H9 (cell line): ENCODE measurements at regions not wholly inside any gene's neighbourhood (a gene's known extent, or its start where the extent isn't known, plus 50 kb on each side); places are given as distances from the start of the nearest gene placed in this dataset.

ENCODE experiments used
- DNase-seq: peaks from one replicate; pipeline ENCODE4 v3.0.0-alpha.2; 2017
- H2AFZ ChIP-seq: one replicate; pipeline ENCODE4 v1.6.1; 2013; ENCODE audit warnings: mild to moderate bottlenecking, low read length, control low read depth, moderate library complexity
- H2AK5ac ChIP-seq: 2 replicates; pipeline ENCODE4 v1.6.1; 2013; ENCODE audit warnings: low read length, control low read depth, mixed read lengths; ENCODE audit not compliant: insufficient read length
- H2BK120ac ChIP-seq: one replicate; pipeline ENCODE4 v1.6.1; 2013; ENCODE audit warnings: low read depth, mild to moderate bottlenecking, low read length, control low read depth, inconsistent platforms; ENCODE audit not compliant: poor library complexity, severe bottlenecking
- H2BK12ac ChIP-seq: 2 replicates; pipeline ENCODE4 v1.6.1; 2013; ENCODE audit warnings: low read length, control low read depth, mixed read lengths, low read depth; ENCODE audit not compliant: insufficient read length
- H2BK15ac ChIP-seq: 2 replicates; pipeline ENCODE4 v1.6.1; 2013; ENCODE audit warnings: low read depth, low read length, control low read depth
- H2BK20ac ChIP-seq: one replicate; pipeline ENCODE4 v1.6.1; 2013; ENCODE audit warnings: low read depth, mild to moderate bottlenecking, low read length, control low read depth, inconsistent platforms; ENCODE audit not compliant: poor library complexity, severe bottlenecking
- H2BK5ac ChIP-seq: 2 replicates; pipeline ENCODE4 v1.6.1; 2013; ENCODE audit warnings: low read length, control low read depth, mixed read lengths; ENCODE audit not compliant: insufficient read length
- H3K14ac ChIP-seq: 2 replicates; pipeline ENCODE4 v1.6.1; 2013; ENCODE audit warnings: low read length, control low read depth; ENCODE audit not compliant: insufficient read depth
- H3K18ac ChIP-seq: 2 replicates; pipeline ENCODE4 v1.6.1; 2013; ENCODE audit warnings: low read depth, mild to moderate bottlenecking, mixed read lengths, low read length, control low read depth; ENCODE audit not compliant: insufficient read length
- H3K23ac ChIP-seq: 2 replicates; pipeline ENCODE4 v1.6.1; 2013; ENCODE audit warnings: low read length, control low read depth, mixed read lengths, low read depth; ENCODE audit not compliant: insufficient read length
- H3K23me2 ChIP-seq: 2 replicates; pipeline ENCODE4 v1.6.1; 2013; ENCODE audit warnings: low read depth, mild to moderate bottlenecking, mixed read lengths, low read length, control low read depth; ENCODE audit not compliant: insufficient read length, poor library complexity, severe bottlenecking
- H3K27ac ChIP-seq: 2 replicates; pipeline ENCODE4 v1.5.1; 2013; ENCODE audit warnings: low read length, control low read depth, mixed read lengths, low read depth; ENCODE audit not compliant: insufficient read length
- H3K27me3 ChIP-seq: 2 replicates; pipeline ENCODE4 v1.6.1; 2013; ENCODE audit warnings: low read length, control low read depth, inconsistent platforms; ENCODE audit not compliant: insufficient read depth
- H3K4ac ChIP-seq: 2 replicates; pipeline ENCODE4 v1.6.1; 2013; ENCODE audit warnings: low read depth, mild to moderate bottlenecking, control low read depth, inconsistent platforms, low read length, moderate library complexity
- H3K4me1 ChIP-seq: 2 replicates; pipeline ENCODE4 v1.6.1; 2013; ENCODE audit warnings: low read length, control low read depth, inconsistent platforms; ENCODE audit not compliant: insufficient read depth
- H3K4me2 ChIP-seq: 2 replicates; pipeline ENCODE4 v1.6.1; 2013; ENCODE audit warnings: low read length, control low read depth, mixed read lengths; ENCODE audit not compliant: insufficient read length, insufficient read depth
- H3K56ac ChIP-seq: 2 replicates; pipeline ENCODE4 v1.6.1; 2013; ENCODE audit warnings: low read depth, mild to moderate bottlenecking, mixed read lengths, low read length, control low read depth; ENCODE audit not compliant: insufficient read length
- H3K79me1 ChIP-seq: 2 replicates; pipeline ENCODE4 v1.6.1; 2013; ENCODE audit warnings: low read depth, mild to moderate bottlenecking, moderate library complexity, low read length, control low read depth, inconsistent platforms; ENCODE audit not compliant: insufficient read depth, poor library complexity, severe bottlenecking
- H3K79me2 ChIP-seq: 2 replicates; pipeline ENCODE4 v1.6.1; 2013; ENCODE audit warnings: low read length, control low read depth, inconsistent platforms; ENCODE audit not compliant: insufficient read depth
- H3K9ac ChIP-seq: 2 replicates; pipeline ENCODE4 v1.6.1; 2013; ENCODE audit warnings: low read length, control low read depth, mixed read lengths; ENCODE audit not compliant: insufficient read length; ENCODE audit errors: extremely low read depth
- H3K9me3 ChIP-seq: one replicate; pipeline ENCODE4 v1.6.1; 2013; ENCODE audit warnings: low read depth, low read length, inconsistent platforms; ENCODE audit not compliant: control insufficient read depth
- H3T11ph ChIP-seq: one replicate; pipeline ENCODE4 v1.6.1; 2013; ENCODE audit warnings: mild to moderate bottlenecking, low read length, control low read depth, inconsistent platforms
- H4K20me1 ChIP-seq: one replicate; pipeline ENCODE4 v1.6.1; 2013; ENCODE audit not compliant: control insufficient read depth, insufficient read length, insufficient read depth
- H4K5ac ChIP-seq: 2 replicates; pipeline ENCODE4 v1.6.1; 2013; ENCODE audit warnings: low read depth, mild to moderate bottlenecking, mixed read lengths, low read length, control low read depth; ENCODE audit not compliant: insufficient read length
- H4K8ac ChIP-seq: replicated peaks from 2 replicates; pipeline ENCODE4 v1.6.1; 2013; ENCODE audit warnings: low read length, control low read depth, mixed read lengths, low read depth; ENCODE audit not compliant: insufficient read length
- H4K91ac ChIP-seq: 2 replicates; pipeline ENCODE4 v1.6.1; 2013; ENCODE audit warnings: low read depth, mild to moderate bottlenecking, moderate library complexity, mixed read lengths, low read length, control low read depth; ENCODE audit not compliant: insufficient read length
- H3K27ac Mint-ChIP-seq, 3 experiments: 2 replicates in 2 of 3; 3 replicates in 1 of 3; pipeline ENCODE4 v1.8.0; 2020 to 2021; ENCODE audit warnings: mixed read lengths in 3 of 3, mild to moderate bottlenecking in 1 of 3, moderate library complexity in 1 of 3
- H3K27me3 Mint-ChIP-seq: 2 replicates; pipeline ENCODE4 v1.8.0; 2021; ENCODE audit warnings: low read depth, mild to moderate bottlenecking, moderate library complexity, mixed read lengths
- H3K36me3 Mint-ChIP-seq, 3 experiments: 2 replicates in 2 of 3; 3 replicates in 1 of 3; pipeline ENCODE4 v1.8.0; 2020 to 2021; ENCODE audit warnings: low read depth in 3 of 3, mixed read lengths in 3 of 3; ENCODE audit not compliant: insufficient read depth in 1 of 3
- H3K4me1 Mint-ChIP-seq, 2 experiments: 2 replicates each; pipeline ENCODE4 v1.8.0; 2020; ENCODE audit warnings: mixed read lengths in 2 of 2
- H3K4me3 Mint-ChIP-seq, 2 experiments: 2 replicates in 1 of 2; 3 replicates in 1 of 2; pipeline ENCODE4 v1.8.0; 2020 to 2021; ENCODE audit warnings: mild to moderate bottlenecking in 2 of 2, mixed read lengths in 2 of 2, moderate library complexity in 1 of 2
- H3K9me3 Mint-ChIP-seq, 2 experiments: 2 replicates in 1 of 2; 3 replicates in 1 of 2; pipeline ENCODE4 v1.8.0; 2020; ENCODE audit warnings: mild to moderate bottlenecking in 2 of 2, mixed read lengths in 2 of 2, moderate library complexity in 1 of 2
- CTCF ChIP-seq: fragments of 200-600 bp; sonication (generic); conservative IDR thresholded peaks from 3 replicates; pipeline ENCODE4 v1.8.0; 2021; ENCODE audit warnings: antibody characterized with exemption, mild to moderate bottlenecking
- WGBS: extraction: QIAGEN DNeasy Blood & Tissue Kit; methylation state at CpG from one replicate; pipeline ENCODE4 v1.1.7; 2013; ENCODE audit warnings: missing lambda C conversion rate, low lambda C conversion rate, mixed read lengths; ENCODE audit not compliant: insufficient read length; ENCODE audit errors: extremely low coverage; 5-methylcytosine and 5-hydroxymethylcytosine counted together

- Histone ChIP-seq H2BK12ac (no peak overlapping the region), H4K20me1 (no peaks in the 10 kb centered on the region), H3K18ac (no peak overlapping the region), H3K9ac (no peak overlapping the region), H3K4me1 (no peaks in the 10 kb centered on the region), H3K79me2 (no peaks in the 10 kb centered on the region), H3K79me1 (no peaks in the 10 kb centered on the region), H2BK15ac (no peak overlapping the region), H3K9me3 (no peaks in the 10 kb centered on the region), H3K27me3 (no peaks in the 10 kb centered on the region), H2BK20ac (no peak overlapping the region), H3K4ac (no peak overlapping the region), H2AK5ac (no peak overlapping the region), H4K8ac (no peak overlapping the region), H3T11ph (no peak overlapping the region), H4K91ac (no peak overlapping the region), H3K23ac (no peak overlapping the region), H3K4me2 (no peak overlapping the region), H2AFZ (no peak overlapping the region), H3K23me2 (no peaks in the 10 kb centered on the region), H3K27ac (no peak overlapping the region), H3K56ac (no peak overlapping the region), H4K5ac (no peak overlapping the region), H2BK120ac (no peak overlapping the region), H2BK5ac (no peak overlapping the region), H3K14ac (no peak overlapping the region)
- TF ChIP-seq CTCF = no peak
- Mint-ChIP-seq H3K4me3 (no peak overlapping the region), H3K36me3 (no peaks in the 10 kb centered on the region), H3K27me3 (no peaks in the 10 kb centered on the region), H3K4me1 (no peaks in the 10 kb centered on the region), H3K9me3 (no peaks in the 10 kb centered on the region), H3K27ac (no peak overlapping the region)
- no peak for DNase-seq
- WGBS = no CpG with 5 or more reads among the region's 3 CpGs
These were observed 1554.4 kb upstream of the LRRTM1 start for GRCh38 chr2:81858998-81859397.
